ENCODE measurements at regions not wholly inside any gene's neighbourhood (a gene's known extent, or its start where the extent isn't known, plus 50 kb on each side); places are given as distances from the start of the nearest gene placed in this dataset.
"Not testable (repeated sequence)": the region's sequence is repeated elsewhere in the genome, so short reads cannot be mapped to it uniquely, and the experiment has no call there.

- Mint-ChIP-seq H3K27me3 (ENCODE audit: low read depth) (peaks cover 13% of the 10 kb centered on the region), H3K27ac (no peak overlapping the region)
These were observed 116.9 kb downstream of the NFKBIZ start for GRCh38 chr3:101966226-101966625.

GRCh38 chr3:101970212-101970611, 120.9 kb downstream of the NFKBIZ start:
- Mint-ChIP-seq H3K4me3 (no peak overlapping the region), H3K4me1 (ENCODE audit: low read depth) (peaks cover 7% of the 10 kb centered on the region), H3K36me3 (ENCODE audit: low read depth) (peaks cover 16% of the 10 kb centered on the region), H3K27me3 (ENCODE audit: low read depth) (peaks cover 10% of the 10 kb centered on the region), H3K9me3 (peaks cover 42% of the 10 kb centered on the region), H3K27ac (no peak overlapping the region)

More at GRCh38 chr3:101966226-101966625, 116.9 kb downstream of the NFKBIZ start:
- Mint-ChIP-seq H3K4me1 (ENCODE audit: low read depth) (peaks cover 13% of the 10 kb centered on the region), H3K36me3 (ENCODE audit: low read depth) (peaks cover 14% of the 10 kb centered on the region), H3K9me3 (peaks cover 33% of the 10 kb centered on the region), H3K4me3 (no peak overlapping the region)

GRCh38 chr3:101970905-101971304, 121.6 kb downstream of the NFKBIZ start:
- Mint-ChIP-seq H3K27ac (no peak overlapping the region), H3K9me3 (peaks cover 44% of the 10 kb centered on the region)

GRCh38 chr3:101972430-101973162, 123.3 kb downstream of the NFKBIZ start:
- Mint-ChIP-seq H3K27ac (no peak overlapping the region), H3K27me3 (ENCODE audit: low read depth) (peaks cover 10% of the 10 kb centered on the region), H3K4me1 (ENCODE audit: low read depth) (peaks cover 7% of the 10 kb centered on the region), H3K36me3 (ENCODE audit: low read depth) (peaks cover 20% of the 10 kb centered on the region), H3K4me3 (no peak overlapping the region), H3K9me3 (peaks cover 38% of the 10 kb centered on the region)

More at GRCh38 chr3:101970905-101971304, 121.6 kb downstream of the NFKBIZ start:
- Mint-ChIP-seq H3K27me3 (ENCODE audit: low read depth) (peaks cover 10% of the 10 kb centered on the region), H3K4me3 (no peak overlapping the region), H3K4me1 (ENCODE audit: low read depth) (peaks cover 7% of the 10 kb centered on the region), H3K36me3 (ENCODE audit: low read depth) (peaks cover 20% of the 10 kb centered on the region)

- peaks cover 33% of the 10 kb centered on the region for H3K9me3 Mint-ChIP-seq
- H3K4me3 Mint-ChIP-seq = no peak overlapping the region
- H3K27me3 Mint-ChIP-seq (ENCODE audit: low read depth) = peaks cover 10% of the 10 kb centered on the region
- H3K4me1 Mint-ChIP-seq (ENCODE audit: low read depth) = peaks cover 7% of the 10 kb centered on the region
- no peak overlapping the region for H3K27ac Mint-ChIP-seq
- peaks cover 17% of the 10 kb centered on the region for H3K36me3 Mint-ChIP-seq (ENCODE audit: low read depth)
These were observed 123.8 kb downstream of the NFKBIZ start for GRCh38 chr3:101973163-101973505.

- peaks cover 22% of the 10 kb centered on the region for H3K27me3 Mint-ChIP-seq (ENCODE audit: low read depth)
- H3K4me1 Mint-ChIP-seq (ENCODE audit: low read depth) = peaks cover 11% of the 10 kb centered on the region
- not testable (repeated sequence) for H3K27ac Mint-ChIP-seq; H3K36me3 Mint-ChIP-seq (ENCODE audit: low read depth); H3K4me3 Mint-ChIP-seq
- peaks cover 13% of the 10 kb centered on the region for H3K9me3 Mint-ChIP-seq
These were observed 126.1 kb downstream of the NFKBIZ start for GRCh38 chr3:101975415-101975814.

- Mint-ChIP-seq H3K36me3 (ENCODE audit: low read depth) (peaks cover 6% of the 10 kb centered on the region), H3K27me3 (ENCODE audit: low read depth) (peaks cover 23% of the 10 kb centered on the region), H3K9me3 (peaks cover 11% of the 10 kb centered on the region), H3K4me3 (no peak overlapping the region), H3K4me1 (ENCODE audit: low read depth) (peaks cover 11% of the 10 kb centered on the region), H3K27ac (no peak overlapping the region)
These were observed 127.2 kb downstream of the NFKBIZ start for GRCh38 chr3:101976473-101976872.

GRCh38 chr3:101978348-101978747, 129.0 kb downstream of the NFKBIZ start:
- H3K27me3 Mint-ChIP-seq (ENCODE audit: low read depth) = peaks cover 37% of the 10 kb centered on the region
- no peak overlapping the region for H3K4me3 Mint-ChIP-seq
- H3K36me3 Mint-ChIP-seq (ENCODE audit: low read depth) = peaks cover 3% of the 10 kb centered on the region
- H3K4me1 Mint-ChIP-seq (ENCODE audit: low read depth) = peaks cover 3% of the 10 kb centered on the region
- H3K9me3 Mint-ChIP-seq = peaks cover 3% of the 10 kb centered on the region
- H3K27ac Mint-ChIP-seq = no peak overlapping the region

GRCh38 chr3:101979033-101979432, 129.7 kb downstream of the NFKBIZ start:
- H3K9me3 Mint-ChIP-seq = peaks cover 3% of the 10 kb centered on the region
- H3K27me3 Mint-ChIP-seq (ENCODE audit: low read depth) = peaks cover 42% of the 10 kb centered on the region
- H3K36me3 Mint-ChIP-seq (ENCODE audit: low read depth) = peaks cover 3% of the 10 kb centered on the region

GRCh38 chr3:101984356-101984755, 135.0 kb downstream of the NFKBIZ start:
- H3K4me3 Mint-ChIP-seq = no peak overlapping the region
- peaks cover 8% of the 10 kb centered on the region for H3K36me3 Mint-ChIP-seq (ENCODE audit: low read depth)
- H3K27me3 Mint-ChIP-seq (ENCODE audit: low read depth) = peaks cover 39% of the 10 kb centered on the region
- no peak overlapping the region for H3K27ac Mint-ChIP-seq
- H3K4me1 Mint-ChIP-seq (ENCODE audit: low read depth) = peaks cover 19% of the 10 kb centered on the region
- peaks cover 7% of the 10 kb centered on the region for H3K9me3 Mint-ChIP-seq

More at GRCh38 chr3:101979033-101979432, 129.7 kb downstream of the NFKBIZ start:
- H3K4me3 Mint-ChIP-seq = no peak overlapping the region
- H3K27ac Mint-ChIP-seq = no peak overlapping the region
- peaks cover 3% of the 10 kb centered on the region for H3K4me1 Mint-ChIP-seq (ENCODE audit: low read depth)

GRCh38 chr3:101988596-101988995, 139.3 kb downstream of the NFKBIZ start:
- peaks cover 8% of the 10 kb centered on the region for H3K36me3 Mint-ChIP-seq (ENCODE audit: low read depth)
- peaks cover 7% of the 10 kb centered on the region for H3K9me3 Mint-ChIP-seq
- H3K4me1 Mint-ChIP-seq (ENCODE audit: low read depth) = peaks cover 32% of the 10 kb centered on the region
- H3K27ac Mint-ChIP-seq = peak overlapping the region; percentile 79
- peaks cover 24% of the 10 kb centered on the region for H3K27me3 Mint-ChIP-seq (ENCODE audit: low read depth)
- H3K4me3 Mint-ChIP-seq = peak overlapping the region; percentile 54

- Mint-ChIP-seq H3K27me3 (ENCODE audit: low read depth) (peaks cover 13% of the 10 kb centered on the region), H3K4me3 (no peak overlapping the region), H3K4me1 (ENCODE audit: low read depth) (peaks cover 37% of the 10 kb centered on the region), H3K27ac (no peak overlapping the region), H3K36me3 (ENCODE audit: low read depth) (peaks cover 11% of the 10 kb centered on the region), H3K9me3 (peaks cover 7% of the 10 kb centered on the region)
These were observed 140.4 kb downstream of the NFKBIZ start for GRCh38 chr3:101989578-101990200.

GRCh38 chr3:101992863-101993262, 143.5 kb downstream of the NFKBIZ start:
- Mint-ChIP-seq H3K4me1 (ENCODE audit: low read depth) (peaks cover 40% of the 10 kb centered on the region), H3K27me3 (ENCODE audit: low read depth) (peaks cover 17% of the 10 kb centered on the region), H3K27ac (no peak overlapping the region), H3K36me3 (ENCODE audit: low read depth) (peaks cover 8% of the 10 kb centered on the region), H3K9me3 (peaks cover 3% of the 10 kb centered on the region), H3K4me3 (no peak overlapping the region)

GRCh38 chr3:101994386-101994785, 145.1 kb downstream of the NFKBIZ start:
- Mint-ChIP-seq H3K4me3 (no peak overlapping the region), H3K27ac (no peak overlapping the region), H3K36me3 (ENCODE audit: low read depth) (peaks cover 5% of the 10 kb centered on the region), H3K4me1 (ENCODE audit: low read depth) (peaks cover 29% of the 10 kb centered on the region), H3K27me3 (ENCODE audit: low read depth) (peaks cover 21% of the 10 kb centered on the region), H3K9me3 (no peaks in the 10 kb centered on the region)

- Mint-ChIP-seq H3K36me3 (ENCODE audit: low read depth) (peaks cover 5% of the 10 kb centered on the region), H3K27ac (no peak overlapping the region), H3K9me3 (no peaks in the 10 kb centered on the region), H3K4me1 (ENCODE audit: low read depth) (peaks cover 22% of the 10 kb centered on the region), H3K27me3 (ENCODE audit: low read depth) (peaks cover 23% of the 10 kb centered on the region), H3K4me3 (no peak overlapping the region)
These were observed 146.2 kb downstream of the NFKBIZ start for GRCh38 chr3:101995371-101996046.

All from T-helper 1 cell treated with Interleukin-12 subunit alpha and Interleukin-12 subunit beta and Interleukin-4 antibody, amounts not matched to agents 30 μg/mL and 1 μg/mL, for 36 hours (primary cell).